SK-N-SH treated with all-trans-retinoic acid at 6 μM for 48 hours (cell line): ENCODE measurements at regions not wholly inside any gene's neighbourhood (a gene's known extent, or its start where the extent isn't known, plus 50 kb on each side); places are given as distances from the start of the nearest gene placed in this dataset.

ENCODE experiments used
- ARNTL ChIP-seq: fragments of 450-650 bp; formaldehyde crosslinking; IDR thresholded peaks from 2 replicates; pipeline ENCODE4 v1.5.0; 2020; ENCODE audit warnings: low read depth, mild to moderate bottlenecking, moderate library complexity, borderline replicate concordance
- ZC3H10 ChIP-seq: fragments of 250-450 bp; sonication (Bioruptor Pico); IDR thresholded peaks from 2 replicates; pipeline ENCODE4 v1.5.1; 2021; ENCODE audit warnings: mild to moderate bottlenecking, moderate library complexity

GRCh38 chr3:180229113-180229512 is 192.4 kb upstream of the PEX5L start:
- TF ChIP-seq ZC3H10 (CRISPR knock-in tag) (no peak), ARNTL (CRISPR knock-in tag) (no peak)
